ENCODE measurements at regions not wholly inside any gene's neighbourhood (a gene's known extent, or its start where the extent isn't known, plus 50 kb on each side); places are given as distances from the start of the nearest gene placed in this dataset.
"Not testable (repeated sequence)": the region's sequence is repeated elsewhere in the genome, so short reads cannot be mapped to it uniquely, and the experiment has no call there.

GRCh38 chr2:87415586-87416265, 332.2 kb upstream of the PLGLB2 start:
- DNase-seq, result not testable (repeated sequence)

- not testable (repeated sequence) for DNase-seq
Measured at GRCh38 chr2:87416266-87416592, 331.7 kb upstream of the PLGLB2 start.

- DNase-seq, result not testable (repeated sequence)
Measured at GRCh38 chr2:87417147-87417546, 330.7 kb upstream of the PLGLB2 start.

GRCh38 chr2:87417742-87418567, 329.9 kb upstream of the PLGLB2 start:
- DNase-seq, result not testable (repeated sequence)

- not testable (repeated sequence) for DNase-seq
Measured at GRCh38 chr2:87418823-87419822, 328.8 kb upstream of the PLGLB2 start.

GRCh38 chr2:87419980-87420379, 327.9 kb upstream of the PLGLB2 start:
- not testable (repeated sequence) for DNase-seq

- not testable (repeated sequence) for DNase-seq
Measured at GRCh38 chr2:87420954-87421353, 326.9 kb upstream of the PLGLB2 start.

- DNase-seq, result not testable (repeated sequence)
Measured at GRCh38 chr2:87423796-87424762, 323.8 kb upstream of the PLGLB2 start.

- not testable (repeated sequence) for DNase-seq
Measured at GRCh38 chr2:87424763-87425154, 323.1 kb upstream of the PLGLB2 start.

- not testable (repeated sequence) for DNase-seq
Measured at GRCh38 chr2:87425191-87425590, 322.7 kb upstream of the PLGLB2 start.

GRCh38 chr2:87425717-87426116, 322.2 kb upstream of the PLGLB2 start:
- DNase-seq, result not testable (repeated sequence)

- DNase-seq, result not testable (repeated sequence)
Measured at GRCh38 chr2:87428452-87429130, 319.3 kb upstream of the PLGLB2 start.

GRCh38 chr2:87429206-87429930, 318.5 kb upstream of the PLGLB2 start:
- DNase-seq, result not testable (repeated sequence)

GRCh38 chr2:87429931-87430275, 318.0 kb upstream of the PLGLB2 start:
- DNase-seq, result not testable (repeated sequence)

- not testable (repeated sequence) for DNase-seq
Measured at GRCh38 chr2:87431051-87431450, 316.8 kb upstream of the PLGLB2 start.

GRCh38 chr2:87432711-87433453, 315.0 kb upstream of the PLGLB2 start:
- not testable (repeated sequence) for DNase-seq

- not testable (repeated sequence) for DNase-seq
Measured at GRCh38 chr2:87436007-87436406, 311.9 kb upstream of the PLGLB2 start.

GRCh38 chr2:87437701-87438260, 310.1 kb upstream of the PLGLB2 start:
- not testable (repeated sequence) for DNase-seq

GRCh38 chr2:87438780-87439454, 309.0 kb upstream of the PLGLB2 start:
- not testable (repeated sequence) for DNase-seq

All from Kasumi-1 (cell line).